Keratinocyte (primary cell): ENCODE measurements at regions not wholly inside any gene's neighbourhood (a gene's known extent, or its start where the extent isn't known, plus 50 kb on each side); places are given as distances from the start of the nearest gene placed in this dataset.

ENCODE experiments used
- DNase-seq: peaks from one replicate; pipeline ENCODE4 v3.0.0-alpha.2; 2011; ENCODE audit warnings: low read depth, missing footprints, low spot score
- FAIRE-seq: peaks from 2 replicates; lab custom pipeline; 2011; peaks lifted over from hg19 to GRCh38; lab: Jason Lieb, UNC
- H2AFZ ChIP-seq: 2 replicates; pipeline ENCODE4 v1.6.0; 2012; ENCODE audit warnings: low read length, control low read depth, inconsistent platforms; ENCODE audit not compliant: control insufficient read depth
- H3K27ac ChIP-seq: 2 replicates; pipeline ENCODE4 v1.5.1; 2011; ENCODE audit warnings: low read length; ENCODE audit not compliant: control insufficient read depth, insufficient read depth
- H3K27me3 ChIP-seq: 3 replicates; pipeline ENCODE4 v1.6.0; 2011; ENCODE audit warnings: low read length; ENCODE audit not compliant: control insufficient read depth, insufficient read depth; ENCODE audit errors: extremely low read depth
- H3K36me3 ChIP-seq, 2 experiments: 2 replicates in 1 of 2; 3 replicates in 1 of 2; pipeline ENCODE4 v1.5.1; 2011; ENCODE audit warnings: low read length in 2 of 2, mild to moderate bottlenecking in 1 of 2; ENCODE audit not compliant: control insufficient read depth in 2 of 2, insufficient read depth in 2 of 2; ENCODE audit errors: extremely low read depth in 1 of 2
- H3K4me1 ChIP-seq: 3 replicates; pipeline ENCODE4 v1.5.1; 2011; ENCODE audit warnings: low read length; ENCODE audit not compliant: control insufficient read depth, insufficient read depth; ENCODE audit errors: extremely low read depth
- H3K4me2 ChIP-seq: 3 replicates; pipeline ENCODE4 v1.6.0; 2011; ENCODE audit warnings: low read depth, low read length; ENCODE audit not compliant: control insufficient read depth, insufficient read depth; ENCODE audit errors: extremely low read depth
- H3K4me3 ChIP-seq, 3 experiments: fragments of 200-600 bp in 1 of 3; sonication (generic) in 1 of 3; 2 replicates in 2 of 3; 3 replicates in 1 of 3; pipeline ENCODE4 v1.5.1; 2011 to 2016; ENCODE audit warnings: low read length in 3 of 3, mild to moderate bottlenecking in 3 of 3, control low read depth in 2 of 3, inconsistent platforms in 1 of 3, low read depth in 1 of 3, mixed read lengths in 1 of 3, mixed run types in 1 of 3, moderate library complexity in 1 of 3; ENCODE audit not compliant: control insufficient read depth in 2 of 3, insufficient read depth in 2 of 3; ENCODE audit errors: extremely low read depth in 1 of 3
- H3K79me2 ChIP-seq: 2 replicates; pipeline ENCODE4 v1.6.0; 2012; ENCODE audit warnings: low read length; ENCODE audit not compliant: control insufficient read depth, insufficient read depth
- H3K9ac ChIP-seq: 3 replicates; pipeline ENCODE4 v1.6.0; 2011; ENCODE audit warnings: low read length; ENCODE audit not compliant: control insufficient read depth, insufficient read depth; ENCODE audit errors: extremely low read depth
- H3K9me1 ChIP-seq: 3 replicates; pipeline ENCODE4 v1.6.0; 2011; ENCODE audit warnings: low read length; ENCODE audit not compliant: control insufficient read depth, insufficient read depth; ENCODE audit errors: extremely low read depth
- H3K9me3 ChIP-seq: 2 replicates; pipeline ENCODE4 v1.5.1; 2012; ENCODE audit warnings: low read depth, low read length; ENCODE audit not compliant: control insufficient read depth
- H4K20me1 ChIP-seq: 3 replicates; pipeline ENCODE4 v1.6.0; 2011; ENCODE audit warnings: low read length; ENCODE audit not compliant: control insufficient read depth, insufficient read depth; ENCODE audit errors: extremely low read depth
- CTCF ChIP-seq, 3 experiments: IDR thresholded peaks in 1 of 3; conservative IDR thresholded peaks in 1 of 3; optimal IDR thresholded peaks in 1 of 3; 2 replicates in 2 of 3; 3 replicates in 1 of 3; pipeline versions ENCODE3 to v1.5.1; 2011; ENCODE audit warnings: low read length in 3 of 3, mild to moderate bottlenecking in 3 of 3, moderate library complexity in 2 of 3, control low read depth in 1 of 3, inconsistent platforms in 1 of 3; ENCODE audit not compliant: insufficient read depth in 2 of 3; ENCODE audit errors: extremely low read depth in 1 of 3
- EZH2 ChIP-seq: IDR thresholded peaks from one replicate; pipeline ENCODE4 v1.6.1; 2012; ENCODE audit warnings: inconsistent platforms, mild to moderate bottlenecking, low read length, moderate library complexity
- dilution Hi-C: fragments of 300-500 bp; cut with MboI; formaldehyde crosslinking; loops from one replicate; pipeline ENCODE4 v1.7.0; 2020; ENCODE audit warnings: low sequenced_read_pairs; ENCODE audit not compliant: extremely low pct_ligation_motif_present

- Histone ChIP-seq H3K4me2 (no peak overlapping the region), H3K27ac (no peak overlapping the region), H3K4me3 (no peak overlapping the region), H3K4me1 (no peaks in the 10 kb centered on the region), H3K36me3 (no peaks in the 10 kb centered on the region), H3K9me3 (peaks cover 8% of the 10 kb centered on the region), H3K9me1 (no peaks in the 10 kb centered on the region), H3K27me3 (no peaks in the 10 kb centered on the region), H2AFZ (no peak overlapping the region), H4K20me1 (no peaks in the 10 kb centered on the region), H3K9ac (no peak overlapping the region), H3K79me2 (no peaks in the 10 kb centered on the region)
- TF ChIP-seq EZH2 (no peak), CTCF (optimal IDR thresholded peaks at IDR 0.05 in 1 of 3, IDR thresholded peaks at IDR 0.05 in 1 of 3, conservative IDR thresholded peaks at IDR 0.05 in 1 of 3; ENCODE audit: extremely low read depth in 1 of 3, insufficient read depth in 2 of 3, low read length in 3 of 3) (no peak)
- no peak for FAIRE-seq
- DNase-seq, result no peak
- dilution Hi-C loops, result no loop called here
Measured at GRCh38 chr1:4216231-4216630, 316.2 kb upstream of the C1orf174 start.

GRCh38 chr1:4218619-4219018 is 318.5 kb upstream of the C1orf174 start:
- no peaks in the 10 kb centered on the region for H3K27me3 ChIP-seq
- no peak overlapping the region for H2AFZ ChIP-seq
- no peak overlapping the region for H3K4me2 ChIP-seq
- H3K9ac ChIP-seq, result no peak overlapping the region
- H3K4me1 ChIP-seq, result no peaks in the 10 kb centered on the region
- H3K9me1 ChIP-seq, result no peaks in the 10 kb centered on the region
- DNase-seq, result no peak
- dilution Hi-C loops, result no loop called here
- no peaks in the 10 kb centered on the region for H3K36me3 ChIP-seq
- no peaks in the 10 kb centered on the region for H4K20me1 ChIP-seq
- H3K79me2 ChIP-seq, result no peaks in the 10 kb centered on the region
- TF ChIP-seq EZH2, result no peak
- TF ChIP-seq CTCF (optimal IDR thresholded peaks at IDR 0.05 in 1 of 3, IDR thresholded peaks at IDR 0.05 in 1 of 3, conservative IDR thresholded peaks at IDR 0.05 in 1 of 3; ENCODE audit: extremely low read depth in 1 of 3, insufficient read depth in 2 of 3, low read length in 3 of 3), result no peak
- H3K27ac ChIP-seq, result no peak overlapping the region
- H3K9me3 ChIP-seq, result peaks cover 10% of the 10 kb centered on the region
- H3K4me3 ChIP-seq, result no peak overlapping the region
- no peak for FAIRE-seq
